ENCODE measurements at regions not wholly inside any gene's neighbourhood (a gene's known extent, or its start where the extent isn't known, plus 50 kb on each side); places are given as distances from the start of the nearest gene placed in this dataset.

DNA sequence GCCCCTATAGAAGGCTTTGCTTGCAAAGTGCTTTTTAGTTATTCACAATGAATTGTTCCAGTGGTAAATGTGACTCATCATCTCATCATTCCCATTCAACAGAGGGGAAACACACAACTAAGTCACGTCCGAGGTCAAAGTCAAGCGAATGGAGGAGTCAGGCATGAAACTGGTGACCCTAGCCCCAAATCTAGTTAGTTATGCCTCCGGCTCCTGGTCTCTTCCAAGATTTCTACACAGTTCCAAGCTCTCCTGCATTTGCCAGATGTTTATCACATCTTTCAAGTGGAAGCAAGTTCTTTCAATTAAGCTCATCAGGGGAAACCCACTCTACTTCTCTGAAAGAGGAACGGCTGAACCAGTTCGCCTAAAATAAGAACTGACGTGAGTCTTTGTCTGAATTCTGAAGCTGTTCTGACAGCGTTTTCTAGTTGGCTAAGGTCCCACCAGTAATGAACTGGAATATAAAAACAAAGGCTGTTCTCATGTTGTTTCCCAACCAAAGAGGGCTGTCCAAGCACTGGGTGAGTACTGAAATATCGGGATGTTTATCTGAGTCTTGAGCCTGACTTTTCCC lies 140.9 kb upstream of the NRBF2 start:
- TF ChIP-seq, protein P1, sequence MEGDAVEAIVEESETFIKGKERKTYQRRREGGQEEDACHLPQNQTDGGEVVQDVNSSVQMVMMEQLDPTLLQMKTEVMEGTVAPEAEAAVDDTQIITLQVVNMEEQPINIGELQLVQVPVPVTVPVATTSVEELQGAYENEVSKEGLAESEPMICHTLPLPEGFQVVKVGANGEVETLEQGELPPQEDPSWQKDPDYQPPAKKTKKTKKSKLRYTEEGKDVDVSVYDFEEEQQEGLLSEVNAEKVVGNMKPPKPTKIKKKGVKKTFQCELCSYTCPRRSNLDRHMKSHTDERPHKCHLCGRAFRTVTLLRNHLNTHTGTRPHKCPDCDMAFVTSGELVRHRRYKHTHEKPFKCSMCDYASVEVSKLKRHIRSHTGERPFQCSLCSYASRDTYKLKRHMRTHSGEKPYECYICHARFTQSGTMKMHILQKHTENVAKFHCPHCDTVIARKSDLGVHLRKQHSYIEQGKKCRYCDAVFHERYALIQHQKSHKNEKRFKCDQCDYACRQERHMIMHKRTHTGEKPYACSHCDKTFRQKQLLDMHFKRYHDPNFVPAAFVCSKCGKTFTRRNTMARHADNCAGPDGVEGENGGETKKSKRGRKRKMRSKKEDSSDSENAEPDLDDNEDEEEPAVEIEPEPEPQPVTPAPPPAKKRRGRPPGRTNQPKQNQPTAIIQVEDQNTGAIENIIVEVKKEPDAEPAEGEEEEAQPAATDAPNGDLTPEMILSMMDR (conservative IDR thresholded peaks at IDR 0.05 in 1 of 2, IDR thresholded peaks at IDR 0.05 in 1 of 2; ENCODE audit: extremely low read depth in 1 of 2, insufficient read depth in 1 of 2, low read depth in 1 of 2, low read length in 2 of 2) = no peak
- TF ChIP-seq EZH2 (IDR thresholded peaks at IDR 0.05; ENCODE audit: borderline replicate concordance, low read length) = no peak

Data from mammary epithelial cell (primary cell).